Thyroid gland (tissue), 4 donors: ENCODE measurements at regions not wholly inside any gene's neighbourhood (a gene's known extent, or its start where the extent isn't known, plus 50 kb on each side); places are given as distances from the start of the nearest gene placed in this dataset.

Experiments used
- DNase-seq, 2 donors: peaks; one replicate each; pipeline ENCODE4 v3.0.0-alpha.2; 2019
- H3K27ac ChIP-seq, 3 donors: fragments of 200-600 bp; sonication (generic); 1 replicate in 2 of 3; 2 replicates in 1 of 3; pipeline ENCODE4 v1.5.1; 2016 to 2019; ENCODE audit warnings: mild to moderate bottlenecking in 1 of 3, moderate library complexity in 1 of 3
- H3K27me3 ChIP-seq: fragments of 200-600 bp; sonication (generic); one replicate; pipeline ENCODE4 v1.5.1; 2019
- H3K36me3 ChIP-seq, 2 donors: fragments of 200-600 bp; sonication (generic); one replicate each; pipeline ENCODE4 v1.5.1; 2016 to 2019
- H3K4me1 ChIP-seq, 2 donors: fragments of 200-600 bp; sonication (generic); one replicate each; pipeline ENCODE4 v1.5.1; 2017 to 2019
- H3K4me3 ChIP-seq, 3 donors: fragments of 200-600 bp; sonication (generic); replicated peaks in 1 of 3; 1 replicate in 2 of 3; 2 replicates in 1 of 3; pipeline ENCODE4 v1.5.1; 2016; ENCODE audit warnings: mild to moderate bottlenecking in 1 of 3
- H3K9me3 ChIP-seq: fragments of 200-600 bp; sonication (generic); one replicate; pipeline ENCODE4 v1.5.1; 2017
- CTCF ChIP-seq, 6 experiments: fragments of 200-600 bp in 3 of 6; fragments of 450-650 bp in 3 of 6; sonication (generic) in 3 of 6; IDR thresholded peaks; one replicate each; pipeline ENCODE4 v1.5.1; 2016 to 2019; ENCODE audit warnings: antibody characterized with exemption in 6 of 6, mild to moderate bottlenecking in 2 of 6, inconsistent platforms in 1 of 6, moderate library complexity in 1 of 6
- POLR2A ChIP-seq, 2 donors: fragments of 450-650 bp; IDR thresholded peaks; one replicate each; pipeline ENCODE4 v1.6.1; 2017; ENCODE audit warnings: antibody characterized with exemption in 2 of 2, mild to moderate bottlenecking in 2 of 2, moderate library complexity in 1 of 2
- WGBS, 2 donors: methylation state at CpG; one replicate each; pipeline ENCODE4 v1.1.5; 2017; 5-methylcytosine and 5-hydroxymethylcytosine counted together
- intact Hi-C: fragments of 100-400 bp; cut with DNase I; formaldehyde crosslinking; loops from one replicate; pipeline ENCODE4 v1.15.1; 2023

- TF ChIP-seq POLR2A (IDR thresholded peaks at IDR 0.05) (no peak), CTCF (IDR thresholded peaks at IDR 0.05) (no peak)
- Histone ChIP-seq H3K4me3 (no peak overlapping the region), H3K4me1 (no peaks in the 10 kb centered on the region), H3K9me3 (no peaks in the 10 kb centered on the region), H3K36me3 (no peaks in the 10 kb centered on the region), H3K27ac (no peak overlapping the region), H3K27me3 (no peaks in the 10 kb centered on the region)
- intact Hi-C loops = no loop called here
- no peak for DNase-seq
- 80 to 83% methylated on average over 2 of the region's 2 CpGs for WGBS, 2 donors
Measured at GRCh38 chr11:80517701-80518100, 1076.9 kb upstream of the TENM4 start.

GRCh38 chr11:80515097-80515496 lies 1074.3 kb upstream of the TENM4 start:
- Histone ChIP-seq H3K4me1 (no peaks in the 10 kb centered on the region), H3K36me3 (no peaks in the 10 kb centered on the region), H3K9me3 (no peaks in the 10 kb centered on the region), H3K27me3 (no peaks in the 10 kb centered on the region), H3K4me3 (no peak overlapping the region), H3K27ac (no peak overlapping the region)
- 61 to 84% methylated on average over 1 of the region's 1 CpG for WGBS, 2 donors
- intact Hi-C loops = no loop called here
- TF ChIP-seq CTCF (IDR thresholded peaks at IDR 0.05) (no peak), POLR2A (IDR thresholded peaks at IDR 0.05) (no peak)
- DNase-seq = no peak

GRCh38 chr11:80512491-80512890 lies 1071.7 kb upstream of the TENM4 start:
- WGBS, 2 donors = 68 to 79% methylated on average over 3 of the region's 3 CpGs
- Histone ChIP-seq H3K9me3 (no peaks in the 10 kb centered on the region), H3K27me3 (no peaks in the 10 kb centered on the region), H3K36me3 (no peaks in the 10 kb centered on the region), H3K27ac (no peak overlapping the region), H3K4me1 (no peaks in the 10 kb centered on the region), H3K4me3 (no peak overlapping the region)
- no peak for TF ChIP-seq CTCF (IDR thresholded peaks at IDR 0.05)
- no peak for TF ChIP-seq POLR2A (IDR thresholded peaks at IDR 0.05)
- DNase-seq = no peak
- intact Hi-C loops = no loop called here

GRCh38 chr11:80505771-80506170 lies 1064.9 kb upstream of the TENM4 start:
- 54 to 72% methylated on average over 5 to 7 of the region's 8 CpGs for WGBS, 2 donors
- intact Hi-C loops = no loop called here
- Histone ChIP-seq H3K27ac (no peak overlapping the region), H3K4me3 (no peak overlapping the region), H3K4me1 (no peaks in the 10 kb centered on the region), H3K36me3 (no peaks in the 10 kb centered on the region), H3K27me3 (no peaks in the 10 kb centered on the region), H3K9me3 (no peaks in the 10 kb centered on the region)
- DNase-seq = no peak
- TF ChIP-seq CTCF (IDR thresholded peaks at IDR 0.05) (no peak), POLR2A (IDR thresholded peaks at IDR 0.05) (no peak)

- 50 to 75% methylated on average over 1 of the region's 1 CpG for WGBS, 2 donors
- Histone ChIP-seq H3K4me1 (no peaks in the 10 kb centered on the region), H3K4me3 (no peak overlapping the region), H3K27me3 (no peaks in the 10 kb centered on the region), H3K27ac (no peak overlapping the region), H3K36me3 (no peaks in the 10 kb centered on the region), H3K9me3 (no peaks in the 10 kb centered on the region)
- TF ChIP-seq POLR2A (IDR thresholded peaks at IDR 0.05) (no peak), CTCF (IDR thresholded peaks at IDR 0.05) (no peak)
- no peak for DNase-seq
- intact Hi-C loops = no loop called here
Measured at GRCh38 chr11:80503990-80504389, 1063.2 kb upstream of the TENM4 start.
